Activated gamma-delta T cell treated with anti-CD3 and anti-CD28 coated beads, Interleukin-2, amount 50 U/mL, for 16 hours (primary cell): ENCODE measurements at regions not wholly inside any gene's neighbourhood (a gene's known extent, or its start where the extent isn't known, plus 50 kb on each side); places are given as distances from the start of the nearest gene placed in this dataset.

ENCODE experiments used
- DNase-seq: peaks from one replicate; pipeline ENCODE4 v3.0.0-alpha.2; 2020; ENCODE audit warnings: low read depth

DNA sequence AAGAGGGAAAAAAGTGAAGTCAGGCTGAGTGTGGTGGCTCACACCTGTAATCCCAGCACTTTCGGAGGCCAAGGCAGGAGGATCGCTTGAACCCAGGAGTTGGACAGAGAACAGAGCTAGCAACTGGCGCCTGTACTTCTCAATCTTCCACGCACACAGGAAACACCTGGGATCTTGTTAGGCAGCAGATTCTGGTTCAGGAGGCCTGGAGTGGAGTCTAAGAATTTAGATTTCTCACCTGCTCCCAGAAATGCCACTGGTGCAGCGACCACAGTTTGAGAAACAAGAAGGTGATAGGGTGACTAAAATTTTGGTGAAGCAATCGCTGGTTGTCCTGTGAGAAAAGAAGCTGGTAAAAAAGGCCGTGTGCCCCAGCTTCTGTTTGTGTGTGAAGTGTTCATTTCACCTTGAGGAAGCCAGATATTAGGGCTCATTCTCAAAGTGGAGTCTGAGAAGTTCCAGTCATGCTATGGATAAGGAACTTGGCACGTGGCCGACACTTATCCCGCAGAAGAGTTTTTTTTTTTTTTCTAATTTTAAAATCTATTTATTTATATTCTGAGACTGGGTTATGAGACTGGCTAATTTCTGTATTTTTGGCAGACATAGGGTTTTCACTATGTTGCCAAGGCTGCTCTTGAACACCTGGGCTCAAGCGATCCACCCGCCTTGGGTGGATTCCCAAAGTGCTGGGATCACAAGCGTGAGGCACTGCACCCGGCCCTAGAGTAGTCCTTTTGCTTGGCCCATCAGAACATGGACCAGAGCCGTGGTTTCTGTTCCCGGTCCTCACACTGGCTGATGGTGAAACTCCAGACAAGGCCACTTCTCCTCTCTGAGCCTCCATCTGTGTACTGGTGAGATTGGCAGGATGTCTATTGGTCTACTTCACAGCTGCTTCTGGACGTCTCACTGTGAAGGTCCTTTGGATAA lies 324.6 kb upstream of the PROK2 start:
- no peak for DNase-seq

DNA sequence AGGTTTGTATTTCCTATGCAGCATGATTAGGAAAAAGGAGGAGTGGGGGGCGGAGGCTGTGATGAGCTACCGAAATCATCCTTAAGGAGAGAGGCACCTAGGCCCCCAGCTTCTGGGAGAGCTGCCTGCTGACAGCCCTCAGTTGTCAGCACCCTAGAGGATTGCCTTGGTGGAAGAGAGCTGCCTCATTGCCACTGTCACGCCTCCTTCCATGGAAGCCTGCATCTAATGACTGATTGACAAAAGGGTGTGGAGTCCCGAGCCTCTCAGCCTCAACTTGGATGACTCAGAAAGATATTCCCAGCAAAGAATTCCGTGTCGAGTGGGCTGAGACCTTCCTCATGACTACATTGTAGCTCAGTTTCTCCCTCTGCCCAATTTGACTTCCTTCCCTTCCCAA lies 320.4 kb upstream of the PROK2 start:
- DNase-seq: no peak

DNA sequence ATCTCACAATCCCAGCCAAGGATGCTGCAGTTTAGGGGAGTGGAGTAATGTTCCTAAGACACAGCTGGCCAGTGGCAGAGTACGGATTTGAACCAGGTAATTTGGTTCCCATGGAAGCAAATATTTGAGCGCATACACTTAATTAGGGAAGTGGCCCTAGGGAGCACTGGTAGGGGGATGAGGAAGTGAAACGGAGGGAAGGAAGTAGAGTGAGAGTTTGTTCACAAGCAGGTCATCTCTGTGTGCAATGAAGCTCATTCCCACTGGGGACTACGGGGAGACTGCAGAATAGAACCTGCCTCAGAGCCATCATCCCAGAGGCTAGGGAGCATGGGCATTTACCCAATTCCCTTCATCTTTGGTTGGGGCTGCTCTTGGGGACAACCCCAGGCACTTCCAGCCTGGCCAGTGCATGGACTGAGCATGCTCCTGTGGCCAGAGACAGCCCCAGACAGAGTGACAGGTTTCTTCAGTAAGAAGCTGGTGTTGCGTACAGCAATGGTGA lies 317.2 kb upstream of the PROK2 start:
- no peak for DNase-seq

DNA sequence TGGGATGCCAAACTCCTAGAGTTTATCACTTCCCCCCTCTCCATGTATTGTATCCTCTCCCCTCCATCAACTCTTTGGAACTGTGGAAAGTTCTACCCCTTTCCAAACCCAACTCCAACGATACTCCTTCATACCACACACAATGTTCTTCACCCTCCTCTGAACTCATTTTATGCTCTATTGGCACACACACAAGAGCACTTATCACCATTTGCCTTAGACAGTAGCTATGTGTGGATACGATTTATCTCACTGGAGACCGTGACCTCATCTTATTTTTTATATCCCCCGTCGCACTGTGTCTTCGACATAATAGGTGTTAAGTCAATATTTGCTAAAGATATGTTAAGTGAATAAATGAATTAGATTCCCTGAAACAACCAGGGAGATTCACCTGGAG lies 316.5 kb upstream of the PROK2 start:
- DNase-seq: no peak

DNA sequence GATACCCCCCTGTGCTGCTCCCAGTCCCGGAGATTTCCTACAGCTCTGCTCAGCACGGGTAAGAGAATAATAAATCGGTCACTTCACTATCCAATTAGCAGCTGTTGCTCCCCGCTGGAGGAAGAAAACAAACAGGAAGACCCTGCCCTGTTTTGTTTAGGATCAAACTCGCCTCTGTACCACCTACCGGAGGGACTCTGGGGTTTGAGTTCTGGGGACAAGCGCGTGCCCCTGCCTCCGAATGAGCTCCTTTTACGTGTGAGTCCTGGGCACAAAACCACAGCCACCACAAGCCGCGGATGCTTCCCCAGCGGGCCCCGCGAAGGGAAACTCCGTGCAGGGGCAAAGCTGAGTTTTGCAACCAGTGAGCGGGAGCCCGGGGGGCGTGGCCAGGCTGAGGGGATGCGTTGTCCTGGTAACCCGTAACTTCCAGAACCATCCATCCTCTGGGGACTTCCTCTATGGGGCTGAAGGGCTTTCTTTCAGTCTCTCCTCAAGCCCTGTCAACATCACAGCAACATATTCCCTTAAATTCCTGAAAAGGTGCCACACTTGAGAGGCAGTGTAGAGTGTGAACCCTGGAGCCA lies 315.7 kb upstream of the PROK2 start:
- peak; percentile 55 for DNase-seq

DNA sequence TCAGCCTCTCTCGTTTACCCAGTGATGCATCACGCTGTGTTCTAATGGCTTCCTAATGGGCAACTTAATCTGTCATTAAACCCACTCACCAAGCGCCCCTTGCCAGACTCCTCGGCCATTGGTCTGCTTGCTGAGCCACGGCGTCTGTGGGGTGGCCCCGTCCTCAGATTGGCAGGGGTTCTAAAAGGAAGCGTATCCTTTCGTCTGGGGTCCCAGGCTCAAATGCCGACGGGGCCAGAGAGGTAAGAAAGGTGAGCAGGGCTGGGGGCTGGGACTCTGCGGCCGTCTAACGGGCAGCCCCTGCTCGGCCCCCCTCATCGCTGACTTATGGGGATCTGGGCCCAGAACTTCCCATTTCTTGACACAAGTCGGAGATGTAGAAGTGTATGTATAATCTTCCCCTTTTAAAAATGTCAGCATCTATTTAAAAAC lies 315.1 kb upstream of the PROK2 start:
- no peak for DNase-seq

DNA sequence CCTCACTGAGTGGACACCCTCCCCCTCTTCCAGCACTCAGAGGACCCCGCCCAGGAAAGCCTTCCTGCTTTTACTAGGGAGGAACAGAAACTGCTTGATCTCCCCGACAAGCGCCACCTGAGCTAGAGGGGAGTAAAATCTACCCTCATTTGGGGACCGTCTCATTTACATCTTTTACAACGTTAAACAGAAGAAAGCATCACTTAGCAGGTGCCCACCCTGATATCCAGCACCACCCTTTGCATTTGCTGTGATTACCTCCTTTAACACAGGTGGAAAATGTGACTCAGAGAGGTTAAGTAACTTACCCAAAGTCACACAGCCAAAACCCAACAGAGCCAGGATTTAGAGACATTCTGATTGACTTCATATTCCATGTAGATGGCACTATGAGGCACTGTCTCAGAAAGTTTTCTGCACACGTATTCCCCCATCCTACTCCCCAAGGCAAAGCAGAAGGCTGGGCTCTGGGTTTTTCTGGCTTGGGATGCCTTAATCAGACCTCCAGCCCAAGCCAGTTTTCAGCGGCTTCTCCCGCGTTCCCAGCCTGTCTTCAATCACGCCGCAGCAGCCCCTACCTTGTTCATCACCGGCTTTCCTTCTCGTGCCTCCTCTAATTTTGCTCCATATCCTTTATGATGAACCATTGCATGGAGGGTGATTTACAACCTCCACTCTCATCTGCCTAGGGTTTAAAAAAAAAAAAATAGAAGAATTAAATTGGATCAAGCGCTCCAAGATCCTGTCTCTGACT lies 314.6 kb upstream of the PROK2 start:
- DNase-seq: no peak

DNA sequence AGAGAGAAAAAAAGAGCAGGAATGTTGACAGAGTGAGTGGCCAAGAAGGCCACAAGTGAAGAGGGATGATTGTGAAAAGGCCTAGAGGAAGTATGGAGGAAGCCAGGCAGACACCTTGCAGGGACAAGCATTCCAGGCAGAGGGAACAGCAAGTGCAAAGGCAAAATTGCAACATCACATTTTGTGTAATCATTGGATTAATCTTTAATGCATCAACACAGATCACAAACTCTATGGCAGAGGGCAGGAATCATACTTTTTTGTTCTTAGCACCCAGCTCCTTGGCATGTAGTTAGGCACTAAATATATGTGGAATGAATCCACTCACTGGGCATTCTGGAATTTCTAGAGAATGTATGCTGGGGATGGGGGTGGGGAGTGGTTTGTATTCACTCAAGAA lies 312.1 kb upstream of the PROK2 start:
- no peak for DNase-seq

DNA sequence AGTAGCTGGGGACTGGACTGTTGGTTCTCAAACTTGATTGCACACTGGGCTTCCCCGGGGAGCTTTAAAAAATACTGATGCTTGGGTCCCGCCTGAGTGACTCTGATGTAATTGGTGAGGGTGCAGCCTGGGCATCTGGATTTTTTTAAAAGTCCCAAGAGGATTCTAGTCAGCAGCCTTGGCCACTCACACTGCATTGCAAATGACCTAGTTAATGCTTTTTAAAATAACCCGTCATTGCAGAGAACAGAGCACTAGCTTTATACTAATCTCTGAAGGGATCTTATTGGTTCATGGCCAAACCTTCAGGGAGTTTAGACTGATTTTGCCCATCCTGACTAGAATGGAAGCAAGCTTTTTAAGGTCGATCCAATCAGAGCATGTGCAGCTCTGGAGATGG lies 310.6 kb upstream of the PROK2 start:
- DNase-seq: no peak

DNA sequence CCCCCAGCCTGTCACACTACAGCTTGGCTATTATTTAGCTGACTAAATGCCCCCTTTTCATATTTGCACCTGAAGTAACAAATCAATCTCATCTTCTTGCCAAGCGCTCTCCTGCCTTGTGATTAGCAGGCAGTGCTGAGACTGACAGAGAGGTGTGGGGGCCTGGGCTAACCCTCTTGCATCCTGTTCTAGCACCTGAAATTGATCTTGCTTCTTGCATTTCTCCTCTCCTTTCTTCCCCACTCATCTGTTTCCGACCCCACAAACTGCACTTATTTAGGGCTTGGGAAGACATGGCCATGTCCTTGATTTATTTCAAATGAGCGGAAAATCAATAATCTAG lies 309.0 kb upstream of the PROK2 start:
- no peak for DNase-seq

DNA sequence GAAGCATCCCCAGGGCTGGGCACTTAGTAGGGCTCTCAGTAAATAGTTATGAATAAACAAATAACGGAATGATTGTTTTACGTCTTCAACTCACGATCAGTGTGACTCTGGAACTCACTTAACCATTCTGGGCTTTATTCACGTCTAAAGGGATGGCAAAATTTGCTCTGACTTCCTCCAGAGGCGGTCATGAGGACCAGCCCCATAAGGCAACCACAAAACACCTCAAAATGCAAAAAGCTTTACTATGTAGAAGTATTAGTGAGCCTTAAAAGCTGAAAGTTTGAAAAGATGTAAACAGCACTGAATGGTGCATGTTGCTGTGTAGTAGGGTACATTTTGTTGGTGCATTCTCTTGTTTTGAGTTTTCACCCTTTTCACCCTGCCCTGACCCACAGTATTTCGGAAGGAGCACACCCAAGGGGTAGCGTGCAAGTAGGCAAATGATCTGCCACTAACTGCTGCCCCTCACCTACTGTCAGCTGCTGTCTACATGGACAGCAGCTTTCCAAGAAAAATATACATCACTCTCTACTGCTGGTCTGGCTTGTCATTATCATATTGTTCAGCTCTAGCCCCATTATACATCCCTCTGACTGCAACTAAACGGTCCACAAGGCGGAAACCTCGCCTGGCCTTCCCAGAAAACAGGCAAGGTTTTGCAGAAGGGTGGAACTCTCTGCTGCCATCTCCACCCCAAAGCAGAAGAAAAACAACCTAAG lies 308.5 kb upstream of the PROK2 start:
- DNase-seq: no peak

DNA sequence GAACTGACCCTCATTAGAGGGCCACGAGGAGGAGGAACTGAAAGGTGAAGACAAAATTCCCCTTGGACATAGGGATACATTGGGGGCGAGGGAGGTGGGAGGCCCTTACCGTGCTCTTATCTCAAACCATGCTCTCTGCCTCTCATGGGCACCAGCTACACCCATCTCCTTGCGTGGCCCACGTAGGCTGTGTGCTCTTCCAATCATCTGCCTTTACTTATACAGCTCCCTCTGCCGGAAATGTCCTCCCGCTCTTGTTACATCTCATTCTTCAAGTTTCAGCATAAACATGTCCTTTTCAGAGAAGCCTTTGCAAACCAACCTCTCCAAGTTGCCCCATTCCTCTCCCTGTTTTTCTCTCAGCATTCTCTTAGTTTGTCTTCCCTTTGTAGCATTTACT lies 307.8 kb upstream of the PROK2 start:
- no peak for DNase-seq

DNA sequence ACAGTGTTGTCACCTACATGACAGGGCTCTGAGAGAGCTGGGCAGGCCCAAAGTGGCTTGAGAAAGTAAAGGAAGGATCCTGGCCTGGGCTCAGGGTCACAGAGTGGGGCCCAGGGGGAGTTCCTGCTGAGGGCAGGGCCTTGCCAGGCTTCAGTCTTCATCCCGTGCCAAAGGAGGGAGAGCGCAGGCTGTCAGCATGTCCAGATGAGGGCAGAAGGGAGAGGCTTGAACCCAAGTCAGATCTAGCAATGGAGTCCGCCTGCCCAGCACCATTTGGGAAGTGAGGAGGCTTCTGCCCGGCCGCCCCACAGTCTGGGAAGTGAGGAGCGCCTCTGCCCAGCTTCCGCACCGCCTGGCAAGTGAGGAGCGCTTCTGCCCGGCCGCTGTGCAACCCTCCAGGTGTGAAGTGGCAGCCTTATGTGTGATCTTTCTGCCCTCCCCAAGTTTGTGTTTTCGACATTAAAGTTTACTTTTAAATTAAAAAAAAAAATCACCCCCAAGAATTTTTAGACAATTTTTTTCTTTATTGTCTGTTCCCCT lies 303.6 kb upstream of the PROK2 start:
- DNase-seq: no peak

DNA sequence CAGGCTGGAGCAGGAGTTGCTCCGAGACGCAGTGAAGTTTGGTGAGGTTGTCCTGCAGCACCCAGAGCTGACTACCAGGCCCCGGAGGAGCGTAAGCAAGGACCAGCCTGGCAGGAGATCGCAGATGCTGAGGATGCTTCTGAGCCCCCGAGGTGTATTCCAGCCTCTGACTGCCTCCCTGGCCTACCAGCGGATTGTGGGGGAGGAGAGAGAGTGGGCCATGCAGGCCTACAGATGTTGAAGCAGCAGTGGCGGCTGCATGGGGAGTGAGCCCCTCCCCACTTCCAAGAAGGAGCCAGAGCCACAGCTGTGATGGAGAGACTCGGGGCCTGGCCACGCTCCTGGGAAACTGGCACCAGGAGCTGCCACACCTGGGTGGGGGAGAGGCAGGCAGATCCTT lies 302.5 kb upstream of the PROK2 start:
- DNase-seq: no peak

DNA sequence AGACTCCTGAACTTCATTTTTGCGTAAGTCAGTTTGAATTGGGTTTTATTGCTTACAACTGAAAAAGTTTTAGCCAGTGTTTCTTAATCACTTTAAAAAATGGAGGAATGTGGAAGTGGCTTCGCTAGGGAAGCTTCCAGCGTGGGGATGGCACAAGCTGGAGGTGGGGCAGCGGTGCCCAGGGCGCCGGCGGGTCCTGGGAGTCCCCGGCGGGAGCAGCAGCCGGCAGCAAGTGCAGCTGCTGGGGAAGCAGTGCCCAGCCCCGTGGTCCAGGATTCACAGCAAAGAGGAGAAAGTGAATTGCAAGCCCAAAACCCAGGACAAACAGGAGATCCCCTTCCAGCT lies 301.8 kb upstream of the PROK2 start:
- DNase-seq: no peak

DNA sequence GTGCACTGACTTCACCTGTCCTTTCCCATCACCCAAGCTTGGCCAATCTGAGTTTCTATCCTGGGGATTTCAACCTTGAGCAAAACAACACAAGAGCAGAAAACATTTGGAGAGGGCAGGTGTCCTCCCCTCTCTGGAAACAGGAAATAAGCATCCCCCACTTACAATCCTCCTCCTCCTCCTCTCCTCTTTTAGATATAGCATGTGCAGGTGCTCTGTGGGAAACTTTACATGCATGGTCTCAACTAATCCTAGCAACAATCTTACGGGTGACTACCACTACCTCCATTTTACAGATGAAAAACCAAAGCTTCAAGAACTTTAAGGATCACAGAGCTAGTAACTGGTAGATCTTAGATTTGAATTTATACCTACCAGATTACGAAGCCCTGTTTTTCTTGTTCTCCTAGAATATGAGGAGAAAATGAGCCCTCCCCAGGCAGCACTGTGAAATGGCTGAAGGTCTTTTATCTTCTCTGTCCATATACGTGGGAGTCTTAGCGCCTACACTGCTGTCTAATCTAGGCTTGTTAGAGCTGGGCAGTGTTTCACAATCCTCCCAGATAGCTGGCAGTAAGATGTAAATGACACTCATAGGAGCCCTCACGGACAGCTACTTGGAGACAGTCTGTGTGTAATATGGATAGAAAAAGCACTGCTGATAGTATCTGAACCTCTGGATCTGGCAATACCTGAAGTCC lies 301.2 kb upstream of the PROK2 start:
- no peak for DNase-seq

DNA sequence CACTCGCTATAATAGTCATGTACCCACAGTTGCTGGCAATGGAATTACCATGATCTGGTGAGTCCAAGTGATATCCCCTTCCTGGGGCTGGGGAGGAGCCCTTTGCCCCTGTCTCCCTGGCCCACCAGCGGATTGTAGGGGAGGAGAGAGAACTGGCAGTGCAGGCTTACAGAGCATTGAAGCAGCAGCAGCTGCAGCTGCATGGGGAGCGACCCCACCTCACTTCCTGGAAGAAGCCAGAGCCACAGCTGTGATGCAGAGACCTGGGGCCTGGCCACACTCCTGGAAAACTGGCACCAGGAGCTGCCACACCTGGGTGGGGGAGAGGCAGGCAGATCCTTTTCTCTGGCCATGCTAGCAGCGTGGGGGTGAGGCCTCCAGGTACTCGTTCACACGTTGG lies 300.1 kb upstream of the PROK2 start:
- no peak for DNase-seq

DNA sequence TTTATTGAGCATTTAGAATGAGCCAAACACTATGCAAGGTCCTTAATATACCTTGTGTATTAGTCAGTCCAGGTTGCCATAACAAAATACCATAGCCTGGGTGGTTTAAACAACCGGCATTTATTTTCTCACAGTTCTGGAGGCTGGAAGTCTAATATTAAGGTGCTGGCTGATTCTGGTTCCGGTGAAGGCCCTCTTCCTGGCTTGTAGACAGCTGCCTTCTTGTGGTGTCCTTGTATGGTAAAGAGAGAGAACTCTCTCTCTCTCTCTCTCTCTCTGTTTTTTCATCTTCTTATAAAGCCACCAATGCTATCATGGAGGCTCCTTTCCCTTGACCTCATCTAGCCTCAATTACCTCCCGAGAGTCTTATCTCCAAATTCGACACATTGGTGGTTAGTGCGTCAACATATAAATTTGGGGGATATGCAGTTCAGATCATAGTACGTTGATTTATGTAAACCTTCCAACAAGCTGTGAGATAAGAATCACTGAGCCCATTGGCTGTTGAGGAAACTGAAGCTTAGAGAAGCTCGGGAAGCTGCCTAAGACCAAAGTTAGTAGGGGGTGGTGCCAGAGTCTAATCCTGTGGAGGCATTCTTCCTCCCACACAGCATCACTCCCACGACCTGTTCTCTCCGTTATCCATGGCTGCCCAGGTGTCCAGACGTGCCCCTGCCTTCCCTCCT lies 298.0 kb upstream of the PROK2 start:
- no peak for DNase-seq

DNA sequence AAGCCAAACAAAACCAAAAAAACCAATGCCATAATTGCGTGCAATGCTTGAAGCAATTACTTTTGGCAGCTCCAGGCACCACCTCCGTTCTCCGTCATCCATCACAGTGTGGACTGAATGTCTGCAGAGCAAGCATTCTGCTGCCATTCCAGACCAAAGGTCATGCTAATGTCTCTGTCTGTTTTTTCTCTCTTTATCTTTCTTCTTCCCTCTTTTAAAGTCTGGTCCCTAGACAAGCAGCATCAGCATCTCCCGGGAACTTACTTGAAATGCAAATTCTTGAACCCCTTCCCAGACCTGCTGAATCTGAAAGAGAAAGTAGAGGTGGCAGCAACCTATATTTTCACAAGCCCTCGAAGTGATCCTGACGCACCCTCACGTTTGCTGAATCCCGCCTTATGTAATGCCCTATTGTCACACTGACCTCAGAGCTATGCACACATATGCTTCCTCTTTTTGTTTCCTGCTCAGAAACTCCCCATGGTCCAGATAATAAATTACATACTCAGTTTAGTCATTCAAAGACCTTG lies 297.3 kb upstream of the PROK2 start:
- no peak for DNase-seq

DNA sequence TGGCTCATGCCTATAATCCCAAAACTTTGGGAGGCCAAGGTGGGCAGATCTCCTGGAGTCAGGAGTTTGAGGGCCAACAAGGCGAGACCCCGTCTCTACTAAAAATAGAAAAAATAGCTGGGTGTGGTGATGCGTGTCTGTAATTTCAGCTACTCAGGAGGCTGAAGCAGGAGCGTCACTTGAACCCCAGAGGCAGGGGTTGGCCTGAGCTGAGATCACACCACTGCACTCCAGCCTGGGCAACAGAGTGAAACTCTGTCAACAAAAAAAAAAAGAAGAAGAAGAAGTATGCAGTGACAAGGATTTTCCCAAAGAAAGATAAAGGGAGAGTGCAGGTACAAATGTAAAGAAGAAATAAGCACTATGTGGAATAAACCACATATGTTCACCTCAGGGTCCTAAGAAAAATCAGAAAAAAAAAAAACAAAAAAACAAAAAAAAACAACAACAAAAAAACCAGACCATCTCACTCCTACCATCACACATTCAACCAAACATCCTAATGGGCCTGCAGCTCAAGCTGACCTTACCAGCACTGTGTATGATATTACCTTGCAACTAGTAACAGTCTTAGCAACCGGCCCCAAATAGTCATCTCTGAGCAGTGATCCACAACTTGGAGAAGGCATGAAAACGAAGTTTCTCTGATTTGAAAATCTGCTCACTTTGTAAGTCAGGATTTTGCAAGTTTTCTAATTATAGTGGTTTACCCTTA lies 296.7 kb upstream of the PROK2 start:
- no peak for DNase-seq
